HEK293 (cell line): ENCODE measurements at regions not wholly inside any gene's neighbourhood (a gene's known extent, or its start where the extent isn't known, plus 50 kb on each side); places are given as distances from the start of the nearest gene placed in this dataset.

Experiments used
- GFI1B ChIP-seq: fragments of 450-650 bp; formaldehyde crosslinking; IDR thresholded peaks from 2 replicates; pipeline ENCODE4 v1.5.1; 2016; ENCODE audit warnings: missing biosample characterization, missing genetic modification characterization
- GLI2 ChIP-seq: fragments of 450-650 bp; formaldehyde crosslinking; IDR thresholded peaks from 2 replicates; pipeline ENCODE4; 2017; ENCODE audit warnings: missing biosample characterization, missing genetic modification characterization, low read depth, borderline replicate concordance
- SALL2 ChIP-seq: fragments of 450-650 bp; formaldehyde crosslinking; IDR thresholded peaks from 2 replicates; pipeline ENCODE4 v1.5.0; 2017; ENCODE audit warnings: missing biosample characterization, mild to moderate bottlenecking, missing genetic modification characterization, borderline replicate concordance
- ZNF335 ChIP-seq: fragments of 450-650 bp; formaldehyde crosslinking; conservative IDR thresholded peaks from 2 replicates; pipeline ENCODE4 v1.5.1; 2016; ENCODE audit warnings: missing biosample characterization, missing genetic modification characterization
- ZNF510 ChIP-seq: fragments of 450-650 bp; formaldehyde crosslinking; IDR thresholded peaks from 2 replicates; pipeline ENCODE4 v1.5.1; 2018; ENCODE audit warnings: mild to moderate bottlenecking, missing genetic modification characterization, missing biosample characterization; ENCODE audit not compliant: insufficient replicate concordance
- ZNF530 ChIP-seq: fragments of 450-650 bp; formaldehyde crosslinking; IDR thresholded peaks from 2 replicates; pipeline ENCODE4 v1.5.1; 2016; ENCODE audit warnings: low read depth, missing biosample characterization, missing genetic modification characterization
- ZNF664 ChIP-seq: fragments of 450-650 bp; formaldehyde crosslinking; IDR thresholded peaks from 2 replicates; pipeline ENCODE4 v1.5.1; 2016; ENCODE audit warnings: missing biosample characterization, missing genetic modification characterization
- ZNF707 ChIP-seq: fragments of 450-650 bp; formaldehyde crosslinking; IDR thresholded peaks from 2 replicates; pipeline ENCODE4 v1.5.1; 2016; ENCODE audit warnings: missing biosample characterization, missing genetic modification characterization
- ZNF776 ChIP-seq: fragments of 450-650 bp; formaldehyde crosslinking; IDR thresholded peaks from 2 replicates; pipeline ENCODE4 v1.5.0; 2017; ENCODE audit warnings: missing biosample characterization, missing genetic modification characterization, borderline replicate concordance
- TF ChIP-seq, protein P1 (sequence below): fragments of 450-650 bp; formaldehyde crosslinking; IDR thresholded peaks from 2 replicates; pipeline ENCODE4 v1.5.1; 2016; ENCODE audit warnings: missing biosample characterization, missing genetic modification characterization

DNA sequence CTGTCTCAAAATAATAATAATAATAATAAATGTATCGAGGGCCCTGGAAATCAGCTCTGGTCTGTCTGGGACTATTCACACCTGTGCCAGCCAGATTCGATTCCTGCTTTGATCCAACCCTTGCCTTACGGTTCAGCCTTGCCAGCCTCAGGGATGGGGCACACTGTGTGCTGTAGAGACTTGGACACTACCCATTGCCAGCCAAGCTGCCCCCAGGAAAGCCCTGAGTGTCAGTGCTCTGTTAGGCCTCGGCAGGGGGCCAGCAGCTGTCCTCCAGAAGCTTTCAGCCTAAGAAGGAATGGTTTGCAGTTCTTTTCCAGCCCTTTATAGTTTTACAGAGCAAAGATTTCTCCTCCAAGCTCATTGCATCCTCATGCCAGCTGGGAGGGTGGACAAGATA lies 96.2 kb upstream of the RUNX3 start:
- TF ChIP-seq, protein P1, sequence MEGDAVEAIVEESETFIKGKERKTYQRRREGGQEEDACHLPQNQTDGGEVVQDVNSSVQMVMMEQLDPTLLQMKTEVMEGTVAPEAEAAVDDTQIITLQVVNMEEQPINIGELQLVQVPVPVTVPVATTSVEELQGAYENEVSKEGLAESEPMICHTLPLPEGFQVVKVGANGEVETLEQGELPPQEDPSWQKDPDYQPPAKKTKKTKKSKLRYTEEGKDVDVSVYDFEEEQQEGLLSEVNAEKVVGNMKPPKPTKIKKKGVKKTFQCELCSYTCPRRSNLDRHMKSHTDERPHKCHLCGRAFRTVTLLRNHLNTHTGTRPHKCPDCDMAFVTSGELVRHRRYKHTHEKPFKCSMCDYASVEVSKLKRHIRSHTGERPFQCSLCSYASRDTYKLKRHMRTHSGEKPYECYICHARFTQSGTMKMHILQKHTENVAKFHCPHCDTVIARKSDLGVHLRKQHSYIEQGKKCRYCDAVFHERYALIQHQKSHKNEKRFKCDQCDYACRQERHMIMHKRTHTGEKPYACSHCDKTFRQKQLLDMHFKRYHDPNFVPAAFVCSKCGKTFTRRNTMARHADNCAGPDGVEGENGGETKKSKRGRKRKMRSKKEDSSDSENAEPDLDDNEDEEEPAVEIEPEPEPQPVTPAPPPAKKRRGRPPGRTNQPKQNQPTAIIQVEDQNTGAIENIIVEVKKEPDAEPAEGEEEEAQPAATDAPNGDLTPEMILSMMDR (tag by site-specific recombination), result no peak
- TF ChIP-seq SALL2 (tag by site-specific recombination) (no peak), ZNF707 (tag by site-specific recombination) (no peak), ZNF776 (no peak), GLI2 (tag by site-specific recombination) (no peak), ZNF530 (no peak), ZNF664 (tag by site-specific recombination) (no peak), ZNF510 (tag by site-specific recombination) (no peak), ZNF335 (tag by site-specific recombination) (no peak), GFI1B (tag by site-specific recombination) (no peak)
